Epithelial cell of esophagus (primary cell): ENCODE measurements at regions not wholly inside any gene's neighbourhood (a gene's known extent, or its start where the extent isn't known, plus 50 kb on each side); places are given as distances from the start of the nearest gene placed in this dataset.

Experiments used
- DNase-seq: peaks from one replicate; pipeline ENCODE4 v3.0.0; 2010; ENCODE audit warnings: low read depth
- H3K4me3 ChIP-seq: 2 replicates; pipeline ENCODE4 v1.5.1; 2011; ENCODE audit warnings: mild to moderate bottlenecking, low read length, control low read depth
- CTCF ChIP-seq: IDR thresholded peaks from 2 replicates; pipeline ENCODE4 v1.5.1; 2011; ENCODE audit warnings: low read depth, mild to moderate bottlenecking, low read length, control low read depth, inconsistent platforms; ENCODE audit not compliant: insufficient read depth; ENCODE audit errors: missing control alignments

DNA sequence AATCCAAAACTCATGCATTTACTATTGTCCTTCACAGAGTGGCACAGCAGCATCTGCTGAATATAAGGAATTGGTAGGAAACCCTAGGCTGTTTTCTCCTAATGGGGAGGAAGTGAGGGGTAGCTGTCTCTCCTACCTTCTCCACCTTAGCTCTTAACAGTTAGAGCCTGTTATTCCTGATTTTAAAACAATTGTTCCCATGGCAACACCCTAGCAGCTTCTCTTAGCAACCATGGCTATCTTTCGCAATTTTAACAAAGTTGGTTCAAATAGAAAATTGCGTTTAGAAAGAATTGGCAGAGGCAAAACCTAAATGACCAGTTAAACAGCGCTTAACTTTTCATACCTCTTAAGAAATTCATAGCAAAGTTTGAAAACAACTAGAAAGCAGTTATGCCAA is 603.4 kb upstream of the AUTS2 start:
- DNase-seq, result no peak

GRCh38 chr7:68998136-68998535 is 600.1 kb upstream of the AUTS2 start:
- no peak for DNase-seq
- TF ChIP-seq CTCF, result no peak
- no peak overlapping the region for H3K4me3 ChIP-seq

More for the DNA sequence above, 603.4 kb upstream of the AUTS2 start:
- H3K4me3 ChIP-seq, result no peak overlapping the region
- no peak for TF ChIP-seq CTCF

GRCh38 chr7:69002416-69002815 is 595.9 kb upstream of the AUTS2 start:
- no peak for DNase-seq
- no peak for TF ChIP-seq CTCF

GRCh38 chr7:69012149-69012548 is 586.1 kb upstream of the AUTS2 start:
- no peak for DNase-seq
- no peak for TF ChIP-seq CTCF
- H3K4me3 ChIP-seq, result no peak overlapping the region

More at GRCh38 chr7:69002416-69002815, 595.9 kb upstream of the AUTS2 start:
- H3K4me3 ChIP-seq, result no peak overlapping the region

- no peak overlapping the region for H3K4me3 ChIP-seq
- no peak for DNase-seq
- TF ChIP-seq CTCF, result no peak
These were observed 581.1 kb upstream of the AUTS2 start for GRCh38 chr7:69017208-69017607.

DNA sequence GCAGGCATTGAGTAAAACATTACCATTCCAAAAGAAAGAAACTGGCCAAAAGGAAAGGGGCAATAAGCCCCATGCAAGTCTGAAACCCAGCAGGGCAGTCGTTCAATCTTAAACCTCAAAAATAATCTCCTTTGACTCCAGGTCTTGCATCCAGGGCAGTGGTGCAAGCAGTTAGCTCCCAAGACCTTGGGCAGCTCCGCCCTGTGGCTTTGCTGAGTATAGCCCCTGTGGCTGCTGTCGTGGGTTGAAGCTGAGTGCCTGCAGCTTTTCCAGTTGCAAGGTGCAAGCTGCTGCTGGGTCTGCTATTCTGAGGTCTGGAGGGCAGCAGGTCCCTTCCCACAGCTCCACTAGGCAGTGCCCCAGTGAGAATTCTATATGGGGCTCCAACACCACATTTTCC is 580.1 kb upstream of the AUTS2 start:
- no peak overlapping the region for H3K4me3 ChIP-seq
- no peak for TF ChIP-seq CTCF
- DNase-seq, result no peak

- no peak for DNase-seq
- no peak overlapping the region for H3K4me3 ChIP-seq
- no peak for TF ChIP-seq CTCF
These were observed 578.8 kb upstream of the AUTS2 start for GRCh38 chr7:69019437-69019836.
